GM12878 (cell line): ENCODE measurements at regions not wholly inside any gene's neighbourhood (a gene's known extent, or its start where the extent isn't known, plus 50 kb on each side); places are given as distances from the start of the nearest gene placed in this dataset.

Experiments used
- CHD2 ChIP-seq: IDR thresholded peaks from 2 replicates; pipeline ENCODE4 v1.6.1; 2011; ENCODE audit warnings: low read depth, low read length, improper control_type of control experiment, borderline replicate concordance
- CTCF ChIP-seq, 3 experiments: IDR thresholded peaks in 2 of 3; conservative IDR thresholded peaks in 1 of 3; 2 replicates each; pipeline ENCODE4 v1.5.1; 2011; ENCODE audit warnings: low read depth in 3 of 3, low read length in 3 of 3, mild to moderate bottlenecking in 3 of 3, control low read depth in 2 of 3, moderate library complexity in 2 of 3, inconsistent platforms in 1 of 3, mixed read lengths in 1 of 3; ENCODE audit not compliant: control insufficient read depth in 2 of 3, insufficient read depth in 1 of 3; ENCODE audit errors: extremely low read depth in 1 of 3
- HCFC1 ChIP-seq: fragments of 150-350 bp; IDR thresholded peaks from 2 replicates; pipeline ENCODE4 v1.6.1; 2014; ENCODE audit warnings: low read length
- LARP7 ChIP-seq: fragments of 450-650 bp; IDR thresholded peaks from 2 replicates; pipeline ENCODE4 v1.6.1; 2017; ENCODE audit warnings: mild to moderate bottlenecking
- NBN ChIP-seq: fragments of 450-650 bp; IDR thresholded peaks from 2 replicates; pipeline ENCODE4 v1.6.1; 2016
- PAX8 ChIP-seq: fragments of 450-650 bp; IDR thresholded peaks from 2 replicates; pipeline ENCODE4 v1.6.1; 2017; ENCODE audit warnings: mild to moderate bottlenecking, moderate library complexity
- POLR2AphosphoS5 ChIP-seq: IDR thresholded peaks from 2 replicates; pipeline ENCODE4 v1.6.1; 2011; ENCODE audit warnings: mild to moderate bottlenecking, low read length, inconsistent platforms
- RAD51 ChIP-seq: fragments of 450-650 bp; IDR thresholded peaks from 2 replicates; pipeline ENCODE4 v1.6.1; 2016; ENCODE audit warnings: moderate library complexity, mild to moderate bottlenecking, inconsistent platforms
- REST ChIP-seq: IDR thresholded peaks from 2 replicates; pipeline ENCODE4 v1.6.1; 2012; ENCODE audit warnings: mild to moderate bottlenecking, low read depth, low read length
- ZNF384 ChIP-seq: IDR thresholded peaks from 2 replicates; pipeline ENCODE4 v1.6.1; 2012; ENCODE audit warnings: low read depth, mild to moderate bottlenecking, low read length, improper control_type of control experiment, borderline replicate concordance
- ZSCAN29 ChIP-seq: fragments of 450-650 bp; IDR thresholded peaks from 2 replicates; pipeline ENCODE4 v1.6.1; 2017; ENCODE audit warnings: mild to moderate bottlenecking, moderate library complexity

GRCh38 chr14:105862581-105863239 lies 336.3 kb downstream of the TMEM121 start:
- no peak for TF ChIP-seq CTCF (IDR thresholded peaks at IDR 0.05 in 2 of 3, conservative IDR thresholded peaks at IDR 0.05 in 1 of 3; ENCODE audit: control insufficient read depth in 2 of 3, extremely low read depth in 1 of 3, insufficient read depth in 1 of 3, low read depth in 3 of 3, low read length in 3 of 3)
- no peak for TF ChIP-seq CHD2
- no peak for TF ChIP-seq REST
- no peak for TF ChIP-seq HCFC1
- peak; percentile 79 for TF ChIP-seq POLR2AphosphoS5
- no peak for TF ChIP-seq ZSCAN29
- TF ChIP-seq ZNF384: no peak
- TF ChIP-seq LARP7: peak; percentile 39; the same call in 1 of the 2 replicates
- no peak for TF ChIP-seq NBN
- no peak for TF ChIP-seq PAX8
- TF ChIP-seq RAD51: no peak
